ENCODE measurements at regions not wholly inside any gene's neighbourhood (a gene's known extent, or its start where the extent isn't known, plus 50 kb on each side); places are given as distances from the start of the nearest gene placed in this dataset.

GRCh38 chr13:47621931-47622330 is 379.1 kb downstream of the SUCLA2 start:
- no peak for DNase-seq

- DNase-seq: no peak
Measured at GRCh38 chr13:47611664-47612288, 389.3 kb downstream of the SUCLA2 start.

DNA sequence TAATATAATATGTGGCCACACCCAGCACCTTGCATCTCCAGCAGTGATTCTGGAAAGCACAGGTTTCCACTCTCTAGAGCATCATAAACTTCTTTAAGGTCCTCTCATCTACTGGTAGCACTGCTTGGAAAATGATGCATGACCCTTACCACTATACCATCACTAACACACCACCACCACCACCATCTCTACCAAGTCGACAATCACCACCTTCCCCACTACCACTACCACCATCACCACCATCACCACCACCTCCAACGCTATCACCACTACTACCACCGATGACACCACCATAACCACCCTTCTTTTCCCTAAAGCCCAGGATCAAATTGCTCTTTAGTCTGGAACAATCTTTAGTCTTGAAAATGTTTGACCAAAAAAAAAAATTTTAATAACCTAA is 390.4 kb downstream of the SUCLA2 start:
- DNase-seq: no peak

- no peak for DNase-seq
Measured at GRCh38 chr13:47603365-47603764, 397.7 kb downstream of the SUCLA2 start.

DNA sequence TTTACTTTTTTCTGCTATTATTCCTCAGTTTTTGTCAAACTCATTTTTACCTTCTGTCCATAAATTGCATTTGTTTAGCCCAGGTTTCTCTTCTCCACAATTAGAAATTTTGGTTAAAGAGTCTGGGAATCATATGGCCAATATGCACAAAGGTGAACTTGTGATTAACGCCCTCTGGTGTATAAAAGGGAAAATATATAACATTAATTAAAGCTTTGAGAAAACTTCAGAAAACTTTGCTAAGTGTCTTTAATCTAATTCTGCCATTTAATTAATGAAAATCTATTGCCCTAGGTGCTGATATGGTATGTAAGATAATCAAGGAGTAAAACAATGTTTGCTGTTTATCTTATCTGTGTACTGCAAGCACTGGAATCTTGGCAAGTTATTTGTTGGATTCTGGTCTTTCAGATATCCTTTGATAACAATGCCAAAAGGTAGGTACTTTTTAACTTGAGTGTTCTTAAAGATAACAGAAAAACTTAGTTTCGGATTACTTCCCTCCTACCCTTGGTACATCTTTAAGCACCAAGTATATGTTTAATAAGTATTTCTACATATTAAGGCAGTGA is 402.6 kb downstream of the SUCLA2 start:
- DNase-seq: no peak

- no peak for DNase-seq
Measured at GRCh38 chr13:47594833-47595232, 406.2 kb downstream of the SUCLA2 start.

DNA sequence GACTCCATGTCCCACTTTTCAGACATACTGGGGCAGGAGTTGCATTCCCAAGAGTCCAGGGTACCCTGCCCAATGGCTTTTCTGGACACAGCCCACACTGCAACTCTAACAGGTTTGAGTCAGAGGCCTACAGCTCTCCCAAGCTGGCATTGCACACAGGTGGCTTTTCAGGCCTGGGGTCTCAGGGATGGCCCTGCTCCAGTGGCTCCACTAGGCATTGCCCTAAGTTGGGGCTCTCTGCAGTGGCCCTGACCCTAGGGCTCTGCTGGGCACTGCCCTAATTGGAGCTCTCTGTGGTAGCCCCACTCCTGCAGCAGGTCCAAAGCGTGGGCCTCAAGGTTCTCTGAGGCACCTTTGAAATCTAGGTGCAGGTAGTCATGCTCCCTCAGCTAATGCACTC is 408.8 kb downstream of the SUCLA2 start:
- DNase-seq: no peak

- DNase-seq: no peak
Measured at GRCh38 chr13:47588676-47589075, 412.4 kb downstream of the SUCLA2 start.

- DNase-seq: no peak
Measured at GRCh38 chr13:47572375-47572774, 428.7 kb downstream of the SUCLA2 start.

DNA sequence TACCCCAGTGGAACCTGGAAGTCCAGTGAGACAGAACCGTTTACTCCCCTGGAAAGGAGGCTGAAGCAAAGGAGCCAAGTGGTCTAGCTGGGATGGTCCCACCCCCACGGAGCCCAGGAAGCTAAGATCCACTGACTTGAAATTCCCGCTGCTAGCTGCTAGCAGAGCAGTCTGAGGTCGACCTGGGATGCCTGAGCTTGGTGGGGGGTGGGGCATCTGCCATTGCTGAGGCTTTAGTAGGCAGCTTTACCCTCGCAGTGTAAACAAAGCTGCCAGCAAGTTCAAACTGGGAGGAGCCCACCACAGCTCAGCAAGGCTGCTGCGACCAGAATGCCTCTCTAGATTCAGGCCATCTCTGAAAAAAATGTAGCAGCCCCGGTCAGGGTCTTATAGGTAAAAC is 437.0 kb downstream of the SUCLA2 start:
- no peak for DNase-seq

DNA sequence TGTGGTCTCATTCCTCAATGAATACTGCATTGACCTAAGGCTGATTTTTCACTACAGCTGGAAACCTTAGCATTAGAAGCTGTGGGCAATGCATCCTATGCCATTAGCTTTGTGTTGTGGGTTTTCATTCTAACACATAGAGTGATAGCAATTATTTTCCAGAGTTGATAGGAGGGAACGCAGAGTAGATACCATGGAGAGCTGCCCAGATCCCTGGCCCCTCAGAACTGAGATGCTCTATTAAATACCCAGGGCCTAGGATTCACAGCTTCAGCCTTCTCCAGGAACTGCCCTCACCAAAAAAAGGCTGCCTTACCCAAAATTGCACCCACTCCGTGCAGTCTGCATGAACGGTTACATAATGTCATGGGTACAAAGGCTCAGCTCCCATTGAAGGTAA is 444.4 kb downstream of the SUCLA2 start:
- DNase-seq: no peak

DNA sequence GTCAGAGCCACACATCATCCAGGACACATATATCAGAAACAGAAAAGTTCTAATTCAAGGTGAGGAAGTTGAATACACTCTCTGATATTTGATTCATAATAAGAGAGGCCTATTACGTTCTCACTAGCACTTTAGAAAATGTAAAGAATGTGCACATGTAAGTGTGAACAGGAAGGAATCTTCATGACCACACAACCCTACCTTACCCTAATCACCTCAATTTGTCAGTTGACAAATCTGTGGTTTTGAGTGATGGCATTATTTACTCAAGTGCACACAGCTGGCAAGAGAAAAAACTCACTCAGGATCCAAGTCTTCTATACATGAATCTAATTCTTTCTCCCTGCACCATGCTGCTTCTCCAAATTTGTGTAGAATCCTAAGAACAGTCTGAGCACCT is 445.8 kb downstream of the SUCLA2 start:
- no peak for DNase-seq

GRCh38 chr13:47553329-47553977 is 447.6 kb downstream of the SUCLA2 start:
- DNase-seq: no peak

GRCh38 chr13:47549219-47549752 is 451.8 kb downstream of the SUCLA2 start:
- DNase-seq: no peak

DNA sequence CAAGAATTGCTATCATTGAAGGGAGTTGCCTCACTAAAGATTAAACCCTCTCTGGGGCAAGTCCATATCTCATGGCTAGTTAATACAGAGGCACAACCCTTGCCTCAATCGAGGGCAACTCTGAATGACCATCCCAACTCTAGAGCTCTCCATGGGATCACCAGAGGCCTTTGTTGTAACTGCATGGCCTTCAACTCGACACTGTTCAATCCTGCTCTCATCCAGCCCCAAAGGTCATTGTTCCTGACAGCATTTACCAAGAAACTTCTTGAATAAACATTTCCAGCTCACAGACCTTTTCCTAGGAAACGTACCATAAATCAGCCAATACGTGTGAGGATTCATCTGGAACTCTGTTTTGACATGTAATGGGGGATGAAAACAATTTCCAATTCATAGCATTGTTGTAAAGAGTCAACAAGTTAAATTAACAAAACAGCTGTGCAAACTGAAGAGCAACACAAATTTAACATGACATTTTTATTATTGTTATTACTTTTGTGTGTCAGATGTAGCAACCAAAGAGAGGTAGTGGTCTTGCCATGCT is 452.7 kb downstream of the SUCLA2 start:
- no peak for DNase-seq

DNA sequence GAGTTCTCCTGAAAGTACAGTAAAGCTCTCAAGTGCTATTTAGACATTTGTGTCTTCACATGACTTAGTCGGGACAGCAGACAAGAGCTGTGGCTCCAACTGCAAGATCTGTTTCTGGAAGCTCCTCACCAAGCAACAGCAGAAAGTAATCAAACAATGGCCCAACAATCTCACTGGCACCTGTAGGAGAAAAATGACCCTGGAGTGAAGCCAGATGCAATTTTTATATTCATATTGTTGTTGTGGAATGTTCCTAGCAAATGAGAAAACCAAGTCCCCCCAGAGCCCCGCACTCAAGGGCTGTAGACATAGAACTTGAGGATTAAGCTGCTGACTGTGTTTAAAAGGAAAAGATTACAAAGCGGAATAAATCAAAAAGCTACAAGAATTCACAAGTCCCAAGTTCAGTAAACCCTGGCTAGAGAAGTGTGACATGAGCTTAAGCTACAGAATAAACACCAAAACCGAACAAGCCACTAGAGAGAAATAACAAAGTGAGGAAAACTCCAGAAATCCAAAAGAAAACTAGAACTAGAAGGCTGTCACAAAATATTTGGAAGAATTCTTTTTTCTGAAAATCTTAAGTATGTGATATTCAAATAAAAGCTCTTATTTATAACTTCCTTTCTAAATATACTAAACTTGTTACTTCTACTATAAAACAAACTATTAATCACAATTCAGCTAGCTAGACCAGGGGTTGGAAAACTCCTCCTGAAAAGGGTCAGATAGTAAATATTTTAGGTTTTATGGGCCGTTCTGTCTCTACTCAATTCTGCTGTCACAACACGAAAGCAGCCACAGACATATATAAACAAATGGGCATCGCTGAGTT is 454.5 kb downstream of the SUCLA2 start:
- no peak for DNase-seq

DNA sequence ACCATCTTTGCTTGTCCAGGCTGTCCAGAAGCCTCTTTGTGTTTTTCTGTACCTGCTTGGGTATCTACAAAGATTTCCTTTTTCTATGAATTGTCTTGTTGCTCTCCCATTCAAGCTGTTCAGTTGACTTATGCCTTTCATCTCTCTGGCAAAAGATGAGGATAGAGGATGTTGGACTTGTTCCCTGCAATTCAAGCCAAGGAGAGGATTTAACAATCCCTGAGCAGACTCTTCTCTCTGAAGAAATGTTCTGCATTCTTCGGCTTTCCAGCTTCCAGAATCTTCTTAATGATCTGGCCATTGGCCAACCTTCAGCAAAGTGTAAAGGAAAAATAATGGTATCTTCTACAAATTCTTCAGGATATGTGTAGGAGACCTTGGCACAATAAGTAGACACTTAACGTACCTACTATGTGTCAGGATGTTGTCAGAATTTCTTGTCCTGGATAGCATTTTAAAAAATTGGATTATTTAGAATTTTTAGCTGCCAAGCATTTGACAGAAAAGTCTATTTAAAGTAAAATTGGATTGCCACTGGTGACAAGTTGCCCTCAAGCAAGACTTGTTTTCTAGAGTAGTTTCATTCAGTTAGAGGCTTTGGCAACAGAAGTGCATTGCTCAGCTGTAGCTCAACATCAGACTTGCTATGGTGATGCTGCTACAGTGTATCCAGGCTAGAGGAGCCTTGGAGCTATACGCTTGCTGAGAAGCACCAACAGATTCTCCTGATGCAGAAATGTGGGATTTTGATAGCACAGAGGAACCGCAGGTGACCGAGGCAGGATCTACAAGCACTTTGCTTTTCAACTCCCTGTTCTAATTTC is 455.7 kb downstream of the SUCLA2 start:
- no peak for DNase-seq

- no peak for DNase-seq
Measured at GRCh38 chr13:47539317-47539716, 461.8 kb downstream of the SUCLA2 start.

DNA sequence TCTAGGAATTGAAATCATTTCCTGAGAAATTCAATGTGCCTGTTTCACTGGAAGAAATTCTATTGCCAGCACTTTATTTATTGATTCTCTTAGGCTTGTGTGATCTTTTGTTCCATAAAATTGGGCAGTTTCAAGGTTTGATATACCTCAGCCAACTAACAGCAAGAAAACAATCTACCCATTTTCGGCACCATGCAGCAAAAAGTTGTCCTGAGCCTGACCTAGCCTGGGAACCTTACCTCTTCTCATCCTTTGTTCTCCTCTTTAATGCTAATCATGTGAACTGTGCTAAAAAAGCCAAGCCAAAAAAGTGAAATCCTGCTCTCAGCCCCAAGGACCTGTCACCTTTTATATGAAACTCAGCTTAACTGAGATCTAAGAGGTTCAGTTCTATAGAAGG is 477.3 kb downstream of the SUCLA2 start:
- no peak for DNase-seq

DNA sequence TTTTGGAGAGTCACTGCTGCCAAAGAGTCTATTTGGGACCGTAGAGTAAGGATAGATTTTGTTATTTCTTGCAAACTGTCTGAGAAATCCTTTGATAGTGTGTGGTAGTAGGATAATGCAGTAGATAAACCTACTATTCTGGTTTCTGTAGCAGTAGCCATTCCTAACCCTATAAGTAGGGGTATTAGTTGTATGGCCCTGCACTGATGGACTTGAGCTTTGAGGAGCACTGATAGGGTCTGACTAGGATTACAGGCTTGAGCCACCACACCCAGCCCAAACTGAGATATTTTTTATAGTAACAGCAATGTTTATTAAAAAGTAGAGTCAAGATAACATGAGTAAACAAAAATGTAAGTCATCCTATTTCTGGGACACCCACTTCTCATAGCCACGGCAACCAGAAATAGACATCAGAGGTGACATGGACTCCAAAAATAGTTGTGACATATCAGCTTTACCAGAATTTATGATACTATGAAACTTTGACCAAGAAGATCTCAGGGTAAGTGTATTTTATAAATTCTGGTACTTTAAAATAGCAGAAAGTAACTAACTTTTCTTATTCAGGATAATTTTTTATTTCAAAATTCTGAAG is 479.1 kb downstream of the SUCLA2 start:
- no peak for DNase-seq

GRCh38 chr13:47519626-47520025 is 481.4 kb downstream of the SUCLA2 start:
- no peak for DNase-seq

Measured in hypothalamus (tissue), 51 donors.